ENCODE measurements at regions not wholly inside any gene's neighbourhood (a gene's known extent, or its start where the extent isn't known, plus 50 kb on each side); places are given as distances from the start of the nearest gene placed in this dataset.
"Not testable (repeated sequence)": the region's sequence is repeated elsewhere in the genome, so short reads cannot be mapped to it uniquely, and the experiment has no call there.

DNA sequence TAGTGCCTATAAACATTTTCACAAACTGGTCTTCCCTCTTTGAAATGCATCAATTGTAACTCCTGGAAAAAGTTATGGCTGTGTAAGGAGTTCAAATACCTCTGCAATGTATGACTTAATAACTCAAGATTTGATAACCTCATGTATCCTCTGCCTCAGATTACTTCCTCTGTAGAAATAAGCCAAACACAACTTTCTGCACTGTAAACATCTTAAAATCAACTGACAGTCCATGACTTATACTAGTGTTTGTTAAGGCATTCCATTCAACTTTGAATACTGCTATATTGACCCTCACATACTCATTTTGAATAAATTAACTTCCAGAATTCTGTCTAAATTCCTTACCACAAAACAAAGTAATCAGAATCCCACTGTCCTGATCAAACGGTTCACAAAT is 256.2 kb upstream of the POU5F2 start:
- DNase-seq: no peak
- TF ChIP-seq, protein P1, sequence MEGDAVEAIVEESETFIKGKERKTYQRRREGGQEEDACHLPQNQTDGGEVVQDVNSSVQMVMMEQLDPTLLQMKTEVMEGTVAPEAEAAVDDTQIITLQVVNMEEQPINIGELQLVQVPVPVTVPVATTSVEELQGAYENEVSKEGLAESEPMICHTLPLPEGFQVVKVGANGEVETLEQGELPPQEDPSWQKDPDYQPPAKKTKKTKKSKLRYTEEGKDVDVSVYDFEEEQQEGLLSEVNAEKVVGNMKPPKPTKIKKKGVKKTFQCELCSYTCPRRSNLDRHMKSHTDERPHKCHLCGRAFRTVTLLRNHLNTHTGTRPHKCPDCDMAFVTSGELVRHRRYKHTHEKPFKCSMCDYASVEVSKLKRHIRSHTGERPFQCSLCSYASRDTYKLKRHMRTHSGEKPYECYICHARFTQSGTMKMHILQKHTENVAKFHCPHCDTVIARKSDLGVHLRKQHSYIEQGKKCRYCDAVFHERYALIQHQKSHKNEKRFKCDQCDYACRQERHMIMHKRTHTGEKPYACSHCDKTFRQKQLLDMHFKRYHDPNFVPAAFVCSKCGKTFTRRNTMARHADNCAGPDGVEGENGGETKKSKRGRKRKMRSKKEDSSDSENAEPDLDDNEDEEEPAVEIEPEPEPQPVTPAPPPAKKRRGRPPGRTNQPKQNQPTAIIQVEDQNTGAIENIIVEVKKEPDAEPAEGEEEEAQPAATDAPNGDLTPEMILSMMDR (IDR thresholded peaks at IDR 0.05; ENCODE audit: low read depth, low read length): no peak

DNA sequence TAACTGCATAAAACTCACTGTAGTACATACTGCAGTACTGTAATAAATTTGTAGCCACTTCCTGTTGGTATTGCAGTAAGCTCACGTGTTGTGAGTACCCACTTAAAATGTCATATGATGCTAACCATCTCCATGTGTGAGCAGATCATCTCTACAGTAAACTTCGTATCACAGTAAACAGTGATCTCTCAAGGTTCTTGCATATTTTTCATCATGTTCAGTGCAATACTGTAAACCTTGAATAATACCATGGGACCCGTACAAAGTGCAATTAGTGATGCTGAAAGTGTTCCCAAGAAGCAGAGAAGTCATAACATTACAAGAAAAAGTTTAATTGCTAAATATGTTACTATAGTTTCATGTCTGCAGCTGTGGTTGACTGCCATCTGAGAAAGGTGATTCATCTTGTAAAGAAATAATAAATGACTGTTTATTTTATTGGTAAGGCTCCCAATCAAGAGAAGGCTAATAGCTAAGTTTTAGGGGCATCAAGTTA is 253.8 kb upstream of the POU5F2 start:
- TF ChIP-seq, protein P1 (IDR thresholded peaks at IDR 0.05; ENCODE audit: low read depth, low read length): no peak
- no peak overlapping the region for H3K27ac ChIP-seq
- no peak for DNase-seq
- H3K4me3 ChIP-seq (ENCODE audit: low read depth, low read length): no peak overlapping the region
- H3K36me3 ChIP-seq: no peaks in the 10 kb centered on the region
- H3K9me3 ChIP-seq (ENCODE audit: severe bottlenecking): no peaks in the 10 kb centered on the region
- H3K27me3 ChIP-seq (ENCODE audit: insufficient read depth, low read depth, severe bottlenecking): no peaks in the 10 kb centered on the region

More for the DNA sequence above, 256.2 kb upstream of the POU5F2 start:
- Histone ChIP-seq H3K27me3 (ENCODE audit: insufficient read depth, low read depth, severe bottlenecking) (no peaks in the 10 kb centered on the region), H3K9me3 (ENCODE audit: severe bottlenecking) (no peaks in the 10 kb centered on the region), H3K36me3 (no peaks in the 10 kb centered on the region), H3K27ac (no peak overlapping the region), H3K4me3 (ENCODE audit: low read depth, low read length) (no peak overlapping the region)

DNA sequence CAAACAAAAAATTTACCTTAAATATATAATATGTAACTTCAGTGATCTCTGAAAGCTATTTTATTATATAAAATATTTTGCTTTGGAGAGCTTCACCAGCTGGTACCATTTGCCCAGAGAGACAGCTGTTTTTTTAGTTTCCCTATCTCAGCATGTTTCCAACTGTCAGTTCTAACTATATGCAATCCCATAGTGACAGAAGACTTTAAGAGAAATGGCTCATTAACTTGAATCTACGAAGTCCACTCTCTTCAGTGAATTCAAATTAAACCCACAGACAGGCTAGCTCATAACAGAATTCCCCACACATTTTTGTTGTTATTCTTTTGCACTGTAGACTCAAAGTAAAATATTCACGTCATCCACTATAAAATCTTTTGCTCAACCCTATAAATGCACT is 251.8 kb upstream of the POU5F2 start:
- DNase-seq: no peak
- H3K36me3 ChIP-seq: no peaks in the 10 kb centered on the region
- H3K4me3 ChIP-seq (ENCODE audit: low read depth, low read length): no peak overlapping the region

DNA sequence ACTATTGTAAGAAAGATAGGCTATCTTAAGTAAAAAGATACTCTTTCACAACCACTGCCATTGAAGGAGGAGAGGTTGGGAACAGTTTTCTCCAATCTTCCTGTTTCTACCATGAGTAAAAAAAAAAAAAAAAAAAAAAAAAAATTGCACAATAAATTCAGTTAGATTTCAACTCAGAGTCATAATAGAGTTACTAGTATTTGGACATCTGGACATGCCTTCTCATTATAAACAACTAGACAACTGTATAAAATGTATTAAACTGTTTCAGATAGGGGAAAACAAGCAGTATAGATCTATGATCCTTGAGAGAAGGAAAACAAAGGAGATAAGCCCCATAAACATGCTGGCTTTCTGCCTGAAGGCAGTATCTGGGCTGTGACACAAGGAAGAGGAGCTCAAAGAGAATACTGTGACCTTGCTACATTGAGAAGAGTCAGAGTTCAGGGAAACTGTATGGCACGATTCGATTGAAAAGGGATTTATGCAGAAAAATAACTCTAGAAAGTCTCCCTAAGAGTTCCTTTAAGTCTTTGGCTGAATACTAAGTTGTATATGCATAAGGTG is 249.2 kb upstream of the POU5F2 start:
- no peaks in the 10 kb centered on the region for H3K9me3 ChIP-seq (ENCODE audit: severe bottlenecking)
- TF ChIP-seq, protein P1 (IDR thresholded peaks at IDR 0.05; ENCODE audit: low read depth, low read length): no peak
- no peak overlapping the region for H3K27ac ChIP-seq
- H3K27me3 ChIP-seq (ENCODE audit: insufficient read depth, low read depth, severe bottlenecking): no peaks in the 10 kb centered on the region
- no peak for DNase-seq
- H3K36me3 ChIP-seq: no peaks in the 10 kb centered on the region
- H3K4me3 ChIP-seq (ENCODE audit: low read depth, low read length): no peak overlapping the region

More for the DNA sequence above, 251.8 kb upstream of the POU5F2 start:
- TF ChIP-seq, protein P1 (IDR thresholded peaks at IDR 0.05; ENCODE audit: low read depth, low read length): no peak
- Histone ChIP-seq H3K9me3 (ENCODE audit: severe bottlenecking) (no peaks in the 10 kb centered on the region), H3K27me3 (ENCODE audit: insufficient read depth, low read depth, severe bottlenecking) (no peaks in the 10 kb centered on the region), H3K27ac (no peak overlapping the region)

DNA sequence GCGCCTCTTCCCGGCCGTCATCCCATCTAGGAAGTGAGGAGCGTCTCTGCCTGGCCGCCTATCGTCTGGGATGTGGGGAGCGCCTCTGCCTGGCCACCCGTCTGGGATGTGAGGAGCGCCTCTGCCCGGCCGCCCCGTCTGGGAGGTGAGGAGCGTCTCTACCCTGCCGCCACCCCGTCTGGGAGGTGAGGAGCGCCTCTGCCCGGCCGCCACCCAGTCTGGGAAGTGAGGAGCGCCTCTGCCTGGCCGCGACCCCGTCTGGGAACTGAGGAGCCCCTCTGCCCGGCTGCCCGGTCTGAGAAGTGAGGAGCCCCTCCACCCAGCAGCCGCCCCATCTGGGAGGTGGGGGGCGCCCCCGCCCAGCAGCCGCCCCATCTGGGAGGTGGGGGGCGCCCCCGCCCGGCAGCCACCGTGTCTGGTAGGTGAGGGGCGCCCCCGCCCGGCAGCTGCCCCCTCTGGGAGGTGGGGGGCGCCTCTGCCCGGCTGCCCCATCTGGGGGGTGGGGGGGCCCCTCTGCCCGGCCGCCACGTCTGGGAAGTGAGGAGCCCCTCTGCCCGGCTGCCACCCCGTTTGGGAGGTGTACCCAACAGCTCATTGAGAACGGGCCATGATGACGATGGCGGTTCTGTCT is 244.7 kb upstream of the POU5F2 start:
- H3K9me3 ChIP-seq (ENCODE audit: severe bottlenecking); DNase-seq; H3K27ac ChIP-seq; H3K27me3 ChIP-seq (ENCODE audit: insufficient read depth, low read depth, severe bottlenecking); H3K4me3 ChIP-seq (ENCODE audit: low read depth, low read length); H3K36me3 ChIP-seq: not testable (repeated sequence)

DNA sequence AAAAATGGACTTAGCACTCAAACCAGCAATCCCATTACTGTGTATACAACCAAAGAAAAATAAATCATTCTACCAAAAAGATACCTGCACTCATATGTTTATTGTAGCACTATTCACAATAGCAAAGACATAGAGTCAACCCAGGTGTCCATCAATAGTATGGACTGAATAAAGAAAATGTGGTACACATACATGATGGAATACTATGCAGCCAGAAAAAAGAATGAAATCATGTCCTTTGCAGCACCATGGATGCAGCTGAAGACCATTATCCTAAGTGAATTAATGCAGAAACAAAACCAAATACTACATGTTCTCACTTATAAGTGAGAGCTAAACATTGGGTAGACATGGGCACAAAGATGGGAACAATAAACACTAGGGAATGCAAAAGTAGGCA is 236.8 kb upstream of the POU5F2 start:
- no peaks in the 10 kb centered on the region for H3K27me3 ChIP-seq (ENCODE audit: insufficient read depth, low read depth, severe bottlenecking)
- H3K9me3 ChIP-seq (ENCODE audit: severe bottlenecking): peaks cover 2% of the 10 kb centered on the region
- no peak for DNase-seq
- no peak overlapping the region for H3K27ac ChIP-seq
- H3K4me3 ChIP-seq (ENCODE audit: low read depth, low read length): no peak overlapping the region
- TF ChIP-seq, protein P1 (IDR thresholded peaks at IDR 0.05; ENCODE audit: low read depth, low read length): no peak
- no peaks in the 10 kb centered on the region for H3K36me3 ChIP-seq
